Stimulated activated CD8-positive, alpha-beta memory T cell treated with anti-CD3 and anti-CD28 coated beads, Interleukin-15, amount 100 ng/mL, for 4 hours (primary cell): ENCODE measurements at regions not wholly inside any gene's neighbourhood (a gene's known extent, or its start where the extent isn't known, plus 50 kb on each side); places are given as distances from the start of the nearest gene placed in this dataset.
A peak's percentile ranks its signal among the peaks of the same experiment; 100 is the strongest.
"Not testable (repeated sequence)": the region's sequence is repeated elsewhere in the genome, so short reads cannot be mapped to it uniquely, and the experiment has no call there.

Source experiments
- DNase-seq, 2 donors: peaks; one replicate each; pipeline ENCODE4 v3.0.0-alpha.2; 2020; ENCODE audit warnings: low read depth in 2 of 2

DNA sequence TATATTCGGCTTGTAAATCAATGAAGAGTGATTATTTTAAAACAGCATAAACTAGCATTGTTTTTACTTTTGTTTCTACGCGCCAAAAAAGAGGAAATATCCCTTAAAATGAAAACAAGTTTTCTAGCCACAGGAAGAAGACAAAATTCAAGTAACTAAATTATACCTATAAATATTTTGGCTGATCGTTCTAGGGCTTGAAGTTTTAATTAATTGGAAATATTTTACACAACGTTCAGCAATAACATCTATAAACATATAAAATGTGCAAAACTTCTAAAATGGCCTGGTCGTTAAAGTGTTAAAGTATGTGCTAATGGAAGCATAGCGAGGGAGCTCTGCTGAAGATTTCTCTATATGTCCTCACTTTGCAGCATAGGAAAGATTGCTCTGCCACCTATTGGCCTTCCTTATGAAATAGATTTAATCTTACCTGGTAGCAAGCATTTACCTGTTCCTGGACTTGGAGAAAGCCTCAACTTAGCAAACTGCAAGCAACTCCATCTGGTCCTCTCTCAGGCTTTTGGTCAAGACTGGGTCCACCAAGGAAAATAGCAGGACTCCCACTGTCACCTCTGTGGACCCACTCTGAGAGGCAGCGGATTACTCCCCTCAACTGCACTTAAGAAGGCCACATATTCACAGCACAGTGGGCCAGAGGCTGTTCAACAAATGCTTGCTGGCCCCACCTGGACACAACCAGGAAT lies 351.3 kb upstream of the RUNX1 start:
- peak in 1 of 2 donors; percentile 13 for DNase-seq

DNA sequence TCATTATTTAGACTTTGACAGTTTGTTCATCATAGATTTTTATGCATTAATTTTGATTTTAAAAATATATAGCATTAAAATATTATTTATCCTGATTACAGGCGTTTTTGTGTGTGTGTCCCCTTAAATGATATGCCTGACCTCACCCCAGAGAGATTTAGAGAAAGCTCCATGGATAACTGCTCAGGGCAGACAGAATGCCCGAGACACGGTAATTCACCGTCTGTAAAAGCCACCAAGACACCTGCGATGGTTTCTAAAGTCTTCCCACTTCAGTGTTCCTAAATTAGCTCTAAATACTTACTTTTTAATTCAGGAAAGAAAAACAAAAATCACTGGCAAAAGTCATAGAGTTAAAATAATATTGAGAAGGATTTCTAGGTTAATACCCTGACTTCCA lies 350.6 kb upstream of the RUNX1 start:
- DNase-seq: no peak

DNA sequence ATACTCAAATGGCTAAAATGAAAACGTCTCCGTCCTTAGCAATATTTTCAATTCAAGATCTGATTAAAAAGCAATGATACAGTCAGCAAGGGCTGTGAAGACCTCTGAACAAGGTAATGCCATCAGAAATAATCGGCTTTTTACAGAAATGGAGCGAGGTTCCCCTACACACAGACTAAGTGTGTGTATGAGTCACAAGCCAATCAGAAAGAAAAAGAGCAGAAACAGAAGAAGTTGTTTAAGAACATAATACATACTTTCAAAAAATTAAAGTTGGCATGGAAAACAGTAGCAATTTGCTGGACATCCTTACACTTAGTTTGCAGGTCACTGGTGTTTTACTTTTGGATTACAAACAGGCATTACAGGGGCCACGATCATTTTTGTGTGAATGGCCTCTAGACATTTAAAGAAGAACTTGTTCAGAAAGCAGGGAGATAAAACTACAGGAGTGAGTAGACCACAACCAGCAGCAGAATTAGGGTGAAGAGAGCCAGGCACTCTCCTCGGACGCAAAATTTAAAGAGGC lies 350.0 kb upstream of the RUNX1 start:
- DNase-seq: no peak

DNA sequence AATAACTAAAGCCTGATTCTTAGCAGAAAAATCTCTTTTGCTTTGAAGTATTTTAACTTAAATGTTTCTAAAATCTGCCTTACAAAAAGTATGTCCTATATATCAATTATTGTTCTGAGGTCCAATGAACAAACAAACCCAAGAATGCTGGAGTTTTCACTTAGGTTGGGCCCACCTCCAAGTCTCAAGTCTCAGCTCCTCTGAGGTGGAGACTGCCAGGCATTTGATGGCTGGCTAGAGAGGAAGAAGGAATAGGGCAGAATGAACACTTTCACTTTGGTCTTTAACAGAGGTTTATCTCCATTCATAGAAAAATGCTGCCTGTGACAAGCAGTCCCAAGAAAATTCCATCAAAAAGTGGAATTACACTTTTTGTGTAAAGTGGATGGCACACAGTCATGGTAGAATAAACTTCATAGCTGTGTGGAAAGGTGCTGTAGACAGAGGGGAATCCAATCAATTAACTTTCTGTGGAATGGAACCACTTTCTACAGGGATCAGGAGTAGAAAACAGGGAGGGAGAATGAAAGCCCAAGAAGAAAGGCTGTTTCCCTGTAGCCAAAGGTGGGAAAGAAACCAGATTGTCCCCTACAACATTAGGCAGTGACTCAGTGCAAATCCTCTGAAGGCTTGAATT lies 349.4 kb upstream of the RUNX1 start:
- DNase-seq: no peak

DNA sequence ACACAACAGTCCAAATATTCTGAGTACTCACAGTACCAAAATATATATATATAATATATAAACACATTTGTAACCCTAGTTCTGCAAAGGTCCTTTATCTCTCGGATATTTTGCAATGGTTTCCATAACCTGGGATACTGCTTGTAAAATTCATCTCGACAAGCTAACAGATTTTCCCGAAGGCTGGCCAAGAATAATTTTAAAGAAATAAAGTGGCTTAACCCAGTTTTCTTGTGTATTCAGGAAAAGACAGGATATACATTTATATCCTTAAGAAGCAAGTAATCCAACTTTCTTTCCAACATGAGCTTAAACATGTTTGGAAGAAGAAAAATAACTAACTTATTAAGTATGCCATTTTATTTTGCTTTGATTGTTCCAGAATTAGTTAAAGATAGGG lies 348.7 kb upstream of the RUNX1 start:
- no peak for DNase-seq

DNA sequence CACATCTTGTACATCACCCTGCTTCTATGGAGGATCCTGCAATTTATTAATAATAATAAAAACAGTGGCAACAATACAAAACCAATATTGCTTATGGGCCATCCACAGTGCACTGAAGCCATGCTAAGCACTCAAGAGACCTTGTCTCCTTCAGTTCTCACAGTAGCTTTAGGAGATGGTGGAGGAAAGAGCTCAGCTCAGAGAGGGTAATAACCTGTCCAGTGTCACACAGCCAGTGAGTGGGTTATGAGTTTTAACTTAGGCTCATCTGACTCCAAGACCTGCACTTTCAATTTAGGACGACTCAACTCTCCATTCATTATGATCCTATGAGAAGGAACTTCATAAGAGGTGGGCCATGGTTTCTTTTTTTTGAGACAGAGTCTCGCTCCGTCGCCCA lies 347.6 kb upstream of the RUNX1 start:
- no peak for DNase-seq

DNA sequence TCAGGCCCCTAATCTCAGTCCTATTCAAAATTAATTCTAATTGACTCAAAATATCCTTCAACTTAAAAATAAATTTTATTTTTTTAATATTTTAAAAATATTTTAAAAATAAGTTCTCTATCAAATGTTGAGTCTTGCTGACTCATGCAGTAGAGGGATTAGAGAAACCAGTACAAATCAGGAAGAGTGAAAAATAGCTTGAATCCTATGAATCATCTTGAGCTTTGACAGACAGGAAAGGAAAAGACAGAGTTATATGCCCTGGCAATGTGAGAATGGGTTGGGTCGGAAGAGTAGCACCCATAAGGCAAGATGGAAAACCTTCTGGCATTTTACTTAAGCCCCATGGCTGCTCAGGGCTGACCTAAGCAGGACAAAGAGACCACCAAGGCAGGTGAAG lies 346.6 kb upstream of the RUNX1 start:
- DNase-seq: no peak

DNA sequence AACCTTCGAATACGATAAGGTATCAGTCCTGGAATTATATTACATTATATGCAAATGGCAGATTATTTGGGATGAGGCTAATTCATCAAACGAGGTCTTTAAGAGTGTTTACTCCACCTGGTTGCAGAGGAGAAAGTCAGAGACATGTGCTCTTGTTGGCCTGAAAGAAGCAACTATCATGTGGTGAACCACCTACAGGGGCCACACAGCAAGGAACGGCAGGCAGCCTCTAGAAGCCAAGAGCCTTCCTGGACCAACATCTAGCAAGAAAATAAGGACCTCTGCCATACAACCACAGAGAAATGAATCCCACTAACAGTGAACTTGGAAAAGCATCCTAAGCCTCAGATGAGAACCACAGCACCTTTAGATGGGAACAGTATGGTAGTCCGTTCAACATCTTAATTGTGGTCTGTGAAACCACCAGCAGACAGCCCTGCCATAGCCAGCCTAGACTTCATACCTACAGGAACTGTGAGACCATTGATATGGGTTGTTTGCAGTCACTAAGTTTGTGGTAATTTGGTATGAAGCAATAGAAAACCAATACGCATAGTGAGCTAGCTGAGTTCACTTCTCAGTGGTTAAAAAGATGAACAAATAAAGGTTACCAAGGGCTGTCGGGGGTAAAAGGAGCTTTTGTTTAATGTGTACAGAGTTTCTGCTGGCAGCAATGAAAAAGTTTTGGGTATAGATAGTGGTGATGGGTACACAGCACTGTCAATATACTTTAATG lies 345.7 kb upstream of the RUNX1 start:
- DNase-seq: no peak

DNA sequence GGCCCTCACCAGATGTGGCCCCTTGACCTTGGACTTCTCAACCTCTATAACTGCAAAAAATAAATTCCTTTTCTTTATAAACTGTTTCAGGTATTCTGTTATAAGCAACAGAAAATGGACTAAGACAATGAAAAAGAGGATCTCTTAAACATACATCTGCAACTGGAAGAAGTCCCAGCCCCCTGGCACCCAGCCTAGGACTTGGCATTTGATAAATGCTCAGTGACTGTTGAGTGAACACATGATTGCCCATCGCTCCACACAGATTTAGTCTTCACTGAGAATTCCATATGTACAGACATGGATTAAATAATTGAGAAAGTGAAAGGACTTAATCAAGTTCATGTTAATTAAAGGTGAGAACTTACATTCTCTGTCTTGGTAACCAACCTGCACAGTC lies 344.9 kb upstream of the RUNX1 start:
- DNase-seq: no peak

DNA sequence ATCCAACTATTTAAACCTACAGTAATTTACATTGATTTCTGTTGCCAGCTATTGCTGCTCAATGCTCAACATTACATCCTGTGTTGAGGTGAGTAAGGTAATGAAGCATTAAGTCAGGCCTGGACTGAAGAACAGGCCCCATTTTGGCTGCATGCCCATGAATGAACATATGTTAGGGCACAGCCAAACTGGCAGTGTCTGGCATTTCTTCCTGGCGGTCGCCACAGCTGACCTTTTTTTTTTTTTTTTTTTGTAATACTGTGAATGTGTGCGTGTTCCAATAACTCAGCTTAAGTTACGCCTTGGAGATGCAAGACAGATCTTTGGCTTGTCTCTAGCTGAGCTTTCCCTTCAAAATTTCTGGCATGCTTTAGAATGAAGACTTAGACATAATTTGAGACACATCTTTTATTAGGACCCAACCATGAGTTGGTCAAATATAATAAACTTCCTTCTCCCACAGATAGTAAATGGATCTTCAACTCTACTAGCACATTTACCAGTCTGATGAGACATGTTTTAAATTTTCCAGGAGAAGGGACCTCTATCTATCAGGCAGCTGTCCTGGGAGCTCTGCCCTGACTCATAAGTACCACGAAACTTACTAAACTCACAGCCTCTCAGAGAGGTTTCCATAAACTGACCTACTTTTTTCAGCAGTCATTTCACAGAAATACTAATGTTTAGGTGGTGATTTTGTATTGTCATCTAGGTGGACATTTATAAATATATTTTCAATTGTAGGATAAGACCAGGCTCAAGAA lies 341.1 kb upstream of the RUNX1 start:
- no peak for DNase-seq

DNA sequence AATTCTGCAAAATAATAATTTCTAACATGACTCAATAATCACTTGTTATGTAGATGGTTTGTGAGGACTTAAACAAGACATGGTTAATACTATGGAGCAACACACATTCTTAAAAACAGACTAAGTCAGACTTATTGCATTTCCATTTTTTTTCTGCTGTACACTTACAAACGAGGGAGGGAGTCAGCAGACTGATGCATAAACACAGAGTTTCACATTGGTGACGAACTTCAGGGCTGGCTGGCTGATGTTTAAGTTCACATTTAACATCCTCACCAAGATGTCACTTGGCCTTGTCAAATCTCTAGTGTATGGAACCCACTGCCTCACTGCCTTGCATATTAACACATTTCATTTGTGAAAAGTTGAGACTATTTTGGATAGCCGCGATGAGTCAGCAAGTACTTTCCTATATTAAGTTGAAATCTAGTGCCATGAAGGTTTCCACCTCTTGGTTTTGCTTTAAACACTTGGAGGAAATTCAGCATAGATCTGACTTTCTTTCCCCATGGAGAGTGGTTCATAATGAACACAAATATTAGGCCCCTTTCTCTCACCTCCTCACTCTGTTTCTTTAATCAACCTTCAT lies 337.5 kb upstream of the RUNX1 start:
- no peak for DNase-seq

DNA sequence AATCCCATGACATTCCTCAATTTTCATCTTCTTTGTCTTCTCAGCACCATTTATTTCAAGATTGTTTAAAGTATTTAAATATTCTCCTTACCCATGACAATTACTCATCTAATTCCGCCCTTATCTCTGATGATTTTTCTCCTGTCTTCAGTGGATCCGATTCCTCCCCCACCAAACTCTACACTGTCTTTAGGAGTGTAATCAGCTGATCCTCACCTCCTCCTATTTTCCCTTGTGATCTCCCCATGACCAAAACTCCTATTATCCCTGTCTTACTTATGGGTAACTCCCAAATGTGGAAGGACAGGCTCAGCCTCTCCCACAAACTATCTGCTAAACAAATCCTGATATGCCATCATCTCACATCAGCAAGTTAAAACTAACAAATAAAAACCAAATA lies 335.3 kb upstream of the RUNX1 start:
- DNase-seq: no peak

DNA sequence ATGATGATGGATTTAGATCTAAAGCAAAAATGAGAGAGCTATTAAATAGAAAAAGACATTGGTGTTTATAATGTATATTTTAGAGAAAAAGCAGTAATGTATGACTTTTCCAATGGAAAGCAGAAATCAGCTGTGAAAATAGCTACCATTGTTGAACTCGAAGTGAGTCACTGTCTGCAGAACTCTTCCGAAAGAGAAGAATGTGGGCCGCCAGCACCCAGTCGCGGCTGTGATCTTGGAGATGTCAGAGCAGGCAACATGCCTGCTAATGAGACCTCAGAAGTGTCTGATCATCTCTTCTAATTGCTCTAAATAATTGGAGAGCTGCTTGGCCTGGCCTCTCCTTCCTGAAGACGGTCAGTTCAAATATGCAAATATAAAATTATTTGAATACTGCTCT lies 333.6 kb upstream of the RUNX1 start:
- DNase-seq: no peak

DNA sequence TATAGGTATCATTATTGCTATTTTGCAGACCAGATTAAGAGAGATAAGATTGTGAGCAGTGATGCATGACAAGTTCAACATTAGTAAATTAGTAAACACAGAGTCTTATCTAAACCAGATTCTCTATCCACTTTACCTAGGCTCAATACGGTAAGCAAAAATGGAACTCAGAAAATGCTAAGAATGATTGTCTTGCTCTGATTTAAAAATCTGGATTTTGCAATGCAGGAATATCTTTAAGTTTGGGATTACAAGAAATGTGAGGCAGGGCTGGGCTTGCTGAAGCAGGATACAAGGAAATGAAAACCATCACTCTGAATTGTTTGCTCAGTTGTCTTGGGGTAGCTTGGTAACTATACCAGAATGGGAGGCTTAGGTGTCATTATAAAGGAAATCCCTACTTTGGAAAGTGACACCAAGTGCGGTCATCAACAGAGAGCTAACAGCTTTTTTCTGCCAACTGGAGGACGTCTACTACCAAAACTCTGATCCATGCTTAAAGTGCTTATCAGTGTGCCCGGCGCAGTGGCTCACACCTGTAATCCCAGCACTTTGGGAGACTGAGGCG lies 332.7 kb upstream of the RUNX1 start:
- no peak for DNase-seq

DNA sequence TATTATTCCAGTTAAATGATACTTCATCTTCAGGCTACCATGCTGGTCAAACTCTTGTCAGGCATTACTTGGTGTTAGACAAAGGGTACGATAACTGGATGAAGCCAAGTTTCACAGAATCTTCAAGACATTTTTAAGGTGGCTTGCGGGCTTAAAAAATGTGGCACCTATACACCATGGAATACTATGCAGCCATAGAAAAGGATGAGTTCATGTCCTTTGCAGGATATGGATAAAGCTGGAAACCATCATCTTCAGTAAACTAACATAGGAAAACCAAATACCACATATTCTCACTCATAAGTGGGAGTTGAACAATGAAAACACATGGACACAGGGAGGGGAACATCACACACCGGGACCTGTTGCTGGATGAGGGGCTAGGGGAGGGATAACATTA lies 331.2 kb upstream of the RUNX1 start:
- not testable (repeated sequence) for DNase-seq

DNA sequence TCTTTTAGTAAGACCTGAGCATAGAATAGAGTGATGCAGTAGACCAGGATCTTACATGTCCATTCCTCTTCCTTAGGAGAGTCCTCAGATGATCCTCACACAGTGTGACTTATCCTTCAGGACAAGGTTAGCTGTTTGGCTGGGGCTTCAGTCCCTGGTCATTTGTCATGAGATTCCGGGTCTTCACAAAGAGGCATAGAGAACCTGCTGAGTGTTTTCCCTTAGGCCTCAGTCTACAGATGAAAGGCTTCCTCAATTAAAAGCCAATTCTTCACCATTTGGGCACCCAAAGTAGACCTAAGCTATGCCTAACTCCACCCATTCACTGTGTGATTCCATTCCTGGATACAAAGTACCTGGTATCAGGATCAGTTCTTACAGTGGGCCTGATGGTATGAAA lies 329.8 kb upstream of the RUNX1 start:
- DNase-seq: no peak

DNA sequence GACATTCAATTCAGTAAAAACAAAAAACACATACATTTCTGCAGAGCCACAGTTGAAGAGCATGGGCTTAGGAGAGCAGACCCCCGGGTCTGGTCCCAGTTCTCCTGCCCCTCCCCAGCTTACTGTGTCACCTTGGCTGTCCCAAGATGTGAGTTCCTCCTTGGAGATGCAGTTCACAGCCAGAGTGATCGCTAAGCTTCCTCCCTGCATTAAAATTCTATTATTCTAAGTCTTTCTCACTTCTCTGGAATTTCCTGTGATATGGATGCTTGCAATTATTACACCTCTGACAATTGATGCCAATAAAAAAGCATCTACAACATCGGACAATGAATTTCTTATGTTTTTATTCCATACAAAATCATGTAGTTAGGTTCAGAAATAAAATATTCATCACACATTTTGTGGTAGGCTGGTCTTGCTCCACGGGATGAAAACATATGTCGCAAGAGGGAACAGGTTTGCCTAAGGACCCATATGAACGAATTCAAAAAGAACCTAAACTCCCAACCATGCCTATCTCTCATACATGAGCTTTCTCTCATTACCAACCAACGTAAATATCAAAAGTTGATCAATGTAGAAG lies 328.5 kb upstream of the RUNX1 start:
- DNase-seq: no peak

DNA sequence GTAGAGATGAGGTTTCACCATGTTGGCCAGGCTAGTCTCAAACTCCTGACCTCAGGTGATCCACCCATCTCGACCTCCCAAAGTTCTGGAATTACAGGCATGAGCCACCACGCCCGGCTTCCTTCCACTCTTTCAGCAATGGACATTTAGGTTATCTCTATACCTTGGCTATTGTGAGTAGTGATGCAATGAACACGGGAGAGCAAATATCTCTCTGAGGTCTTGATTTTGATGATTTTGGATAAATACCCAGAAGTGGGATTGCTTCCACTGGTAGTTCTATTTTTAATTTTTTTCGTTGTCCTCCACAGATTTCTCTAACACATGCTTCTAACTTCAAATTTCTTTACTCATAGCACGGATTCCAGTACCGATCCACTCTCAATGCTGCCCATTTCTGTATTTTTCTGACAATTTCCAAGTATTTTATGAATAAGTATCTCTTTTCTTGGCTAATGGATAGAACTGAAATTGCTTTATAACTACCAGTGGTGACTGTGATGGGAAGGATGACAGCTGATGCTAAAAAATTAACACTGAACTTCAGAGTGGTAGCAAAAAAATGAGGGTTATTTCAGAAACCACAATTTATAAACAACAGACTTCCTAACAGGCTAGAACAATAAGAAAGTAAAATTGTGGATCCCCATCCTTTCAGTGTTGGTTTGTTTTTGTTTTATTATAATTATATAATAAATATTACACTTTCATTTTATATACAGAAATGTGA lies 327.5 kb upstream of the RUNX1 start:
- no peak for DNase-seq

DNA sequence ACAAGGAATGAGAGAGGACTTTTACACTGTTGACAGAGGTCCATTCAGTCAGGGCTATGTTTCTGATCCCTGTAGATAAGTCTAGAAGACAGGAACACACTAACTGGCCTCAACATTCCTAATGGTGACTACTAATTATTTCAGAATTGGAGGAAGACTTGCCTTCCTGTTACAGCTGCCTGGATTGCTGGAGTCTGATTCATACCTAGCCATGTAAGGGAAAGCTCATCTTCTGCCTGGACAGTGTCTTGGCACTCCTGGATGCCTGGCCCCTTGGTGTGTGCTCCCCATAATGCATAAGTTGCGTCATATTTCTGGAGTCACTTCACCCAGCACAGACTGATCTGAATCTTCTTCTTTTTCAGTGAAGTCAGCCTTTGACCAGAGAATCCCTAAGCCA lies 326.0 kb upstream of the RUNX1 start:
- DNase-seq: no peak

DNA sequence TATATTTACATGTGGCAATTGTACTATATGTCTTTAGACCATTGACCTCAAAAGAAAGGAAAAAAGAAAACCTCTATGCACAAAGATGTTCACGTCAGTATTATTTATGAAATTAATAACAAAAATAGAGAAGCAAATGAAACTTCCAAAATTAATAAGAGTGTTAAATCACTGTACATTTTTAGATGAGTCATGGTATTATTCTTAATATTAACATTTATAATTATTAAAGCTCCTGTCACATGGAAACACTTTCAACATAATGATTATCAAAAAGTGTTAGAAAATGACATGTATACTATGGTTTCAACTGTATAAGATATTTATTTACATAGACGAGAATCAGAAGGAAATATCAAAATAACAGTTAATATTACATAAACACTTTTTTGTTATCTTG lies 324.9 kb upstream of the RUNX1 start:
- DNase-seq: no peak
